Neuronal stem cell (in vitro differentiated cells): ENCODE measurements at regions not wholly inside any gene's neighbourhood (a gene's known extent, or its start where the extent isn't known, plus 50 kb on each side); places are given as distances from the start of the nearest gene placed in this dataset.

Source experiments
- DNase-seq: peaks from one replicate; pipeline ENCODE4 v3.0.0-alpha.2; 2013; ENCODE audit warnings: low spot score
- H2AFZ ChIP-seq: one replicate; pipeline ENCODE4 v1.6.1; 2013; ENCODE audit warnings: mild to moderate bottlenecking, low read length, inconsistent platforms
- H2AK5ac ChIP-seq: 2 replicates; pipeline ENCODE4 v1.6.1; 2013; ENCODE audit warnings: low read depth, mild to moderate bottlenecking, inconsistent platforms, low read length, moderate library complexity, mixed read lengths
- H2BK120ac ChIP-seq: 2 replicates; pipeline ENCODE4 v1.6.1; 2013; ENCODE audit warnings: low read depth, mild to moderate bottlenecking, inconsistent platforms, low read length, moderate library complexity, mixed read lengths
- H2BK12ac ChIP-seq: one replicate; pipeline ENCODE4 v1.6.1; 2013; ENCODE audit warnings: low read length, inconsistent platforms
- H2BK15ac ChIP-seq: 2 replicates; pipeline ENCODE4 v1.6.1; 2013; ENCODE audit warnings: mild to moderate bottlenecking, low read length, inconsistent platforms, mixed read lengths
- H2BK5ac ChIP-seq: one replicate; pipeline ENCODE4 v1.6.1; 2013; ENCODE audit warnings: inconsistent platforms, mild to moderate bottlenecking, low read length, moderate library complexity
- H3K14ac ChIP-seq: one replicate; pipeline ENCODE4 v1.6.1; 2013; ENCODE audit warnings: low read length, inconsistent platforms
- H3K18ac ChIP-seq: 2 replicates; pipeline ENCODE4 v1.6.1; 2013; ENCODE audit warnings: low read length, inconsistent platforms
- H3K23ac ChIP-seq: 2 replicates; pipeline ENCODE4 v1.6.1; 2013; ENCODE audit warnings: low read depth, mild to moderate bottlenecking, mixed read lengths, low read length, inconsistent platforms; ENCODE audit not compliant: poor library complexity
- H3K27ac ChIP-seq: replicated peaks from 3 replicates; pipeline ENCODE4 v1.5.1; 2013; ENCODE audit warnings: low read length, inconsistent platforms
- H3K27me3 ChIP-seq, 3 experiments: 2 replicates each; pipeline ENCODE4 v1.6.1; 2013; ENCODE audit warnings: low read length in 3 of 3, mild to moderate bottlenecking in 2 of 3, inconsistent platforms in 1 of 3, low read depth in 1 of 3, mixed read lengths in 1 of 3, moderate library complexity in 1 of 3; ENCODE audit not compliant: control insufficient read depth in 3 of 3, insufficient read depth in 3 of 3
- H3K36me3 ChIP-seq, 2 donors: replicated peaks in 1 of 2; 2 replicates each; pipeline ENCODE4 v1.6.1; 2013; ENCODE audit warnings: low read length in 2 of 2; ENCODE audit not compliant: control insufficient read depth in 2 of 2, insufficient read depth in 2 of 2
- H3K4ac ChIP-seq: 2 replicates; pipeline ENCODE4 v1.6.1; 2013; ENCODE audit warnings: inconsistent platforms, mild to moderate bottlenecking, low read length, moderate library complexity
- H3K4me1 ChIP-seq, 2 donors: 1 replicate in 1 of 2; 2 replicates in 1 of 2; pipeline ENCODE4 v1.6.1; 2013; ENCODE audit warnings: low read length in 2 of 2, low read depth in 1 of 2; ENCODE audit not compliant: control insufficient read depth in 2 of 2, insufficient read depth in 1 of 2
- H3K4me2 ChIP-seq: one replicate; pipeline ENCODE4 v1.6.1; 2013; ENCODE audit warnings: mild to moderate bottlenecking, low read length, inconsistent platforms; ENCODE audit not compliant: insufficient read depth, poor library complexity, severe bottlenecking
- H3K4me3 ChIP-seq, 2 donors: 2 replicates each; pipeline ENCODE4 v1.5.1; 2013; ENCODE audit warnings: low read length in 2 of 2, mild to moderate bottlenecking in 2 of 2, inconsistent platforms in 1 of 2, moderate library complexity in 1 of 2
- H3K79me1 ChIP-seq: one replicate; pipeline ENCODE4 v1.6.1; 2013; ENCODE audit warnings: low read depth, mild to moderate bottlenecking, inconsistent platforms, low read length, moderate library complexity
- H3K9ac ChIP-seq: one replicate; pipeline ENCODE4 v1.6.1; 2013; ENCODE audit warnings: mild to moderate bottlenecking, low read depth, low read length, inconsistent platforms; ENCODE audit not compliant: poor library complexity
- H3K9me3 ChIP-seq, 2 donors: replicated peaks in 1 of 2; 2 replicates each; pipeline versions ENCODE3 to v1.6.1; 2013; ENCODE audit warnings: low read length in 2 of 2, mild to moderate bottlenecking in 2 of 2, inconsistent platforms in 1 of 2, low read depth in 1 of 2, mixed read lengths in 1 of 2, moderate library complexity in 1 of 2; ENCODE audit not compliant: control insufficient read depth in 2 of 2, insufficient read depth in 1 of 2
- H4K8ac ChIP-seq: one replicate; pipeline ENCODE4 v1.6.1; 2013; ENCODE audit warnings: low read depth, mild to moderate bottlenecking, inconsistent platforms, low read length, moderate library complexity
- H4K91ac ChIP-seq: one replicate; pipeline ENCODE4 v1.6.1; 2013; ENCODE audit warnings: low read length, low read depth, mild to moderate bottlenecking, inconsistent platforms; ENCODE audit not compliant: poor library complexity
- WGBS, 2 donors: extraction: QIAGEN DNeasy Blood & Tissue Kit; methylation state at CpG; one replicate each; pipeline ENCODE4 v1.1.7; 2013; ENCODE audit warnings: missing lambda C conversion rate in 2 of 2, mixed read lengths in 1 of 2; ENCODE audit not compliant: insufficient read length in 2 of 2, insufficient replicate concordance in 1 of 2; ENCODE audit errors: extremely low coverage in 2 of 2; 5-methylcytosine and 5-hydroxymethylcytosine counted together

GRCh38 chr6:1197309-1197708 lies 114.6 kb upstream of the FOXQ1 start:
- no peak overlapping the region for H2BK5ac ChIP-seq
- no peak overlapping the region for H2AFZ ChIP-seq
- no peak overlapping the region for H3K18ac ChIP-seq
- H3K4me3 ChIP-seq: no peak overlapping the region
- no peaks in the 10 kb centered on the region for H3K27me3 ChIP-seq
- DNase-seq: no peak
- no peak overlapping the region for H2BK120ac ChIP-seq
- H4K8ac ChIP-seq: no peak overlapping the region
- H3K14ac ChIP-seq: no peak overlapping the region
- H4K91ac ChIP-seq: no peak overlapping the region
- H3K9me3 ChIP-seq: no peaks in the 10 kb centered on the region
- no peaks in the 10 kb centered on the region for H3K36me3 ChIP-seq
- no CpG with 5 or more reads among the region's 3 CpGs for WGBS, 2 donors
- no peak overlapping the region for H3K27ac ChIP-seq
- H3K9ac ChIP-seq: no peak overlapping the region
- H3K4me1 ChIP-seq: peaks cover 0 to 3% of the 10 kb centered on the region in 2 donors
- H2AK5ac ChIP-seq: no peak overlapping the region
- H3K79me1 ChIP-seq: no peaks in the 10 kb centered on the region
- H2BK12ac ChIP-seq: no peak overlapping the region
- H2BK15ac ChIP-seq: no peak overlapping the region
- H3K4ac ChIP-seq: no peak overlapping the region
- no peak overlapping the region for H3K4me2 ChIP-seq
- H3K23ac ChIP-seq: no peak overlapping the region

- H3K18ac ChIP-seq: no peak overlapping the region
- no peak overlapping the region for H3K4ac ChIP-seq
- no peaks in the 10 kb centered on the region for H3K79me1 ChIP-seq
- H2BK5ac ChIP-seq: no peak overlapping the region
- H4K8ac ChIP-seq: no peak overlapping the region
- H2AFZ ChIP-seq: no peak overlapping the region
- H2AK5ac ChIP-seq: no peak overlapping the region
- WGBS, 2 donors: no CpG with 5 or more reads among the region's 11 CpGs
- no peak overlapping the region for H3K14ac ChIP-seq
- H2BK12ac ChIP-seq: no peak overlapping the region
- no peaks in the 10 kb centered on the region for H3K4me1 ChIP-seq
- DNase-seq: no peak
- H3K9me3 ChIP-seq: no peaks in the 10 kb centered on the region
- H3K4me2 ChIP-seq: no peak overlapping the region
- H4K91ac ChIP-seq: no peak overlapping the region
- H3K9ac ChIP-seq: no peak overlapping the region
- no peak overlapping the region for H2BK15ac ChIP-seq
- no peak overlapping the region for H3K27ac ChIP-seq
- no peak overlapping the region for H2BK120ac ChIP-seq
- H3K4me3 ChIP-seq: no peak overlapping the region
- no peaks in the 10 kb centered on the region for H3K27me3 ChIP-seq
- H3K23ac ChIP-seq: no peak overlapping the region
- H3K36me3 ChIP-seq: no peaks in the 10 kb centered on the region
Measured at GRCh38 chr6:1191141-1191630, 120.7 kb upstream of the FOXQ1 start.

GRCh38 chr6:1190366-1190765 lies 121.5 kb upstream of the FOXQ1 start:
- no peak for DNase-seq
- Histone ChIP-seq H3K18ac (peak overlapping the region; percentile 27), H3K23ac (no peak overlapping the region), H3K36me3 (no peaks in the 10 kb centered on the region), H2BK5ac (no peak overlapping the region), H2BK12ac (no peak overlapping the region), H3K27me3 (no peaks in the 10 kb centered on the region), H3K9ac (no peak overlapping the region), H3K27ac (no peak overlapping the region), H3K4me1 (no peaks in the 10 kb centered on the region), H2BK120ac (no peak overlapping the region), H3K14ac (no peak overlapping the region), H3K79me1 (no peaks in the 10 kb centered on the region), H2AK5ac (no peak overlapping the region), H2BK15ac (no peak overlapping the region), H3K9me3 (no peaks in the 10 kb centered on the region), H4K91ac (no peak overlapping the region), H4K8ac (no peak overlapping the region), H3K4ac (no peak overlapping the region), H3K4me3 (no peak overlapping the region), H3K4me2 (no peak overlapping the region), H2AFZ (peak overlapping the region; percentile 78)
- no CpG with 5 or more reads among the region's 5 CpGs for WGBS, 2 donors

- no peak overlapping the region for H3K18ac ChIP-seq
- DNase-seq: no peak
- H3K27me3 ChIP-seq: no peaks in the 10 kb centered on the region
- H2BK5ac ChIP-seq: no peak overlapping the region
- no peak overlapping the region for H2BK120ac ChIP-seq
- no peak overlapping the region for H2AFZ ChIP-seq
- no peak overlapping the region for H4K8ac ChIP-seq
- H3K27ac ChIP-seq: no peak overlapping the region
- no peaks in the 10 kb centered on the region for H3K36me3 ChIP-seq
- no peak overlapping the region for H3K9ac ChIP-seq
- no peak overlapping the region for H2AK5ac ChIP-seq
- no peaks in the 10 kb centered on the region for H3K4me1 ChIP-seq
- H3K9me3 ChIP-seq: no peaks in the 10 kb centered on the region
- H2BK12ac ChIP-seq: no peak overlapping the region
- no peak overlapping the region for H3K23ac ChIP-seq
- WGBS, 2 donors: no CpG with 5 or more reads among the region's 3 CpGs
- H4K91ac ChIP-seq: no peak overlapping the region
- H3K4me3 ChIP-seq: no peak overlapping the region
- no peak overlapping the region for H3K4ac ChIP-seq
- H3K79me1 ChIP-seq: no peaks in the 10 kb centered on the region
- no peak overlapping the region for H3K14ac ChIP-seq
- H3K4me2 ChIP-seq: no peak overlapping the region
- no peak overlapping the region for H2BK15ac ChIP-seq
Measured at GRCh38 chr6:1188199-1188598, 123.7 kb upstream of the FOXQ1 start.
